ENCODE measurements at regions not wholly inside any gene's neighbourhood (a gene's known extent, or its start where the extent isn't known, plus 50 kb on each side); places are given as distances from the start of the nearest gene placed in this dataset.

GRCh38 chr4:57425610-57426009 lies 315.4 kb upstream of the IGFBP7 start:
- intact Hi-C loops (cut with DNase I; ENCODE audit: low total_unique reads), result no loop called here
- WGBS, 5 donors, result 80 to 97% (median 87%) methylated on average over 1 of the region's 1 CpG
- H3K4me3 ChIP-seq, result no peak overlapping the region
- no peaks in the 10 kb centered on the region for H3K4me1 ChIP-seq
- peaks cover 0 to 9% (median 0%) of the 10 kb centered on the region in 7 donors for H3K27me3 ChIP-seq (replicated peaks in 1 of 7)
- TF ChIP-seq POLR2A (IDR thresholded peaks at IDR 0.05), result no peak
- no peak for TF ChIP-seq POLR2AphosphoS5 (IDR thresholded peaks at IDR 0.05)
- no peak for TF ChIP-seq CTCF (IDR thresholded peaks at IDR 0.05 in 8 of 11, conservative IDR thresholded peaks at IDR 0.05 in 3 of 11)
- no peak for DNase-seq
- H3K9me3 ChIP-seq, result no peaks in the 10 kb centered on the region
- H3K36me3 ChIP-seq, result no peaks in the 10 kb centered on the region
- no peak overlapping the region for H3K27ac ChIP-seq

- no peaks in the 10 kb centered on the region for H3K36me3 ChIP-seq
- peaks cover 0 to 9% (median 0%) of the 10 kb centered on the region in 7 donors for H3K27me3 ChIP-seq (replicated peaks in 1 of 7)
- H3K4me1 ChIP-seq, result no peaks in the 10 kb centered on the region
- intact Hi-C loops (cut with DNase I; ENCODE audit: low total_unique reads), result no loop called here
- no peaks in the 10 kb centered on the region for H3K9me3 ChIP-seq
- TF ChIP-seq POLR2A (IDR thresholded peaks at IDR 0.05), result no peak
- no peak for TF ChIP-seq CTCF (IDR thresholded peaks at IDR 0.05 in 8 of 11, conservative IDR thresholded peaks at IDR 0.05 in 3 of 11)
- no peak for TF ChIP-seq POLR2AphosphoS5 (IDR thresholded peaks at IDR 0.05)
- no peak for DNase-seq
- 57 to 67% (median 63%) methylated on average over 6 of the region's 6 CpGs for WGBS, 5 donors
- no peak overlapping the region for H3K27ac ChIP-seq
- no peak overlapping the region for H3K4me3 ChIP-seq
Observed at GRCh38 chr4:57424232-57424897, 314.2 kb upstream of the IGFBP7 start.

- Histone ChIP-seq H3K36me3 (no peaks in the 10 kb centered on the region), H3K27me3 (replicated peaks in 1 of 7) (no peaks in the 10 kb centered on the region), H3K27ac (no peak overlapping the region), H3K4me1 (no peaks in the 10 kb centered on the region), H3K4me3 (no peak overlapping the region), H3K9me3 (no peaks in the 10 kb centered on the region)
- TF ChIP-seq POLR2AphosphoS5 (IDR thresholded peaks at IDR 0.05) (no peak), POLR2A (IDR thresholded peaks at IDR 0.05) (no peak), CTCF (IDR thresholded peaks at IDR 0.05 in 8 of 11, conservative IDR thresholded peaks at IDR 0.05 in 3 of 11) (no peak)
- intact Hi-C loops (cut with DNase I; ENCODE audit: low total_unique reads), result no loop called here
- WGBS, 5 donors, result 25 to 83% (median 78%) methylated on average over 1 of the region's 1 CpG
- DNase-seq, result no peak
Observed at GRCh38 chr4:57418133-57418532, 307.9 kb upstream of the IGFBP7 start.

GRCh38 chr4:57412259-57413054 lies 302.3 kb upstream of the IGFBP7 start:
- H3K27ac ChIP-seq, result no peak overlapping the region
- no peak overlapping the region for H3K4me3 ChIP-seq
- no peak for DNase-seq
- peaks cover 0 to 5% (median 0%) of the 10 kb centered on the region in 7 donors for H3K27me3 ChIP-seq (replicated peaks in 1 of 7)
- H3K9me3 ChIP-seq, result no peaks in the 10 kb centered on the region
- TF ChIP-seq POLR2AphosphoS5 (IDR thresholded peaks at IDR 0.05) (no peak), POLR2A (IDR thresholded peaks at IDR 0.05) (no peak), CTCF (IDR thresholded peaks at IDR 0.05 in 8 of 11, conservative IDR thresholded peaks at IDR 0.05 in 3 of 11) (no peak)
- intact Hi-C loops (cut with DNase I; ENCODE audit: low total_unique reads), result no loop called here
- H3K36me3 ChIP-seq, result no peaks in the 10 kb centered on the region
- WGBS, 5 donors, result 82 to 94% (median 89%) methylated on average over 5 of the region's 5 CpGs
- no peaks in the 10 kb centered on the region for H3K4me1 ChIP-seq

Data from spleen (tissue), 11 donors.